ENCODE measurements at regions not wholly inside any gene's neighbourhood (a gene's known extent, or its start where the extent isn't known, plus 50 kb on each side); places are given as distances from the start of the nearest gene placed in this dataset.

GRCh38 chr6:78629836-78630235 is 237.5 kb upstream of the IRAK1BP1 start:
- Histone ChIP-seq H3K36me3 (replicated peaks in 1 of 2; ENCODE audit: control insufficient read depth in 1 of 2, insufficient read depth in 2 of 2, low read length in 2 of 2) (no peaks in the 10 kb centered on the region), H3K27me3 (ENCODE audit: control insufficient read depth in 1 of 2, insufficient read depth in 2 of 2, low read length in 2 of 2) (no peaks in the 10 kb centered on the region), H2AFZ (ENCODE audit: low read length) (no peak overlapping the region), H3K4me2 (ENCODE audit: low read depth, low read length) (no peak overlapping the region), H3K4me3 (replicated peaks in 1 of 3; ENCODE audit: insufficient read depth in 1 of 3, low read depth in 2 of 3, low read length in 3 of 3) (no peak overlapping the region), H3K79me2 (ENCODE audit: insufficient read depth, low read length) (no peaks in the 10 kb centered on the region), H4K20me1 (ENCODE audit: insufficient read depth, low read length) (no peaks in the 10 kb centered on the region), H3K9ac (ENCODE audit: insufficient read depth, low read depth, low read length) (no peak overlapping the region), H3K4me1 (ENCODE audit: insufficient read depth, low read length) (no peaks in the 10 kb centered on the region), H3K27ac (ENCODE audit: extremely low read length, insufficient read depth, low read length) (no peak overlapping the region), H3K9me3 (ENCODE audit: low read length) (no peaks in the 10 kb centered on the region)
- no peak for DNase-seq (ENCODE audit: low spot score)
- ChIA-PET CTCF (ENCODE audit: low intra/inter-chr PET ratio, low total read pairs) (no interaction called here), POLR2A (no interaction called here)
- ATAC-seq, result no peak
- 62% methylated on average over 22 of the region's 22 CpGs for WGBS (ENCODE audit: low lambda C conversion rate)
- no TSS peak for BruUV-seq (replicated peaks)
- in situ Hi-C loops (cut with HindIII; ENCODE audit: extremely low pct_ligation_motif_present, low pct_unique_long_range_greater_than_20kb), result no loop called here
- no peak for FAIRE-seq
- intact Hi-C loops (cut with micrococcal nuclease; ENCODE audit: unreplicated experiment), result no loop called here
- no peak for TF ChIP-seq ZNF276 (CRISPR knock-in tag; IDR thresholded peaks at IDR 0.05; ENCODE audit: low read depth)
- no peak for TF ChIP-seq FOXO4 (CRISPR knock-in tag; conservative IDR thresholded peaks at IDR 0.05)
- TF ChIP-seq SMAD1 (CRISPR knock-in tag; IDR thresholded peaks at IDR 0.05; ENCODE audit: borderline replicate concordance, low read depth), result no peak
- TF ChIP-seq ZNF788 (CRISPR knock-in tag; IDR thresholded peaks at IDR 0.05; ENCODE audit: borderline replicate concordance), result no peak
- no peak for TF ChIP-seq EP300 (IDR thresholded peaks at IDR 0.05; ENCODE audit: low read depth in 2 of 2, low read length in 2 of 2)
- TF ChIP-seq EP300 (CRISPR knock-in tag; IDR thresholded peaks at IDR 0.05; ENCODE audit: borderline replicate concordance), result no peak
- TF ChIP-seq TMF1 (CRISPR knock-in tag; IDR thresholded peaks at IDR 0.05; ENCODE audit: low read depth), result no peak
- no peak for TF ChIP-seq ZNF503 (CRISPR knock-in tag; IDR thresholded peaks at IDR 0.05)
- TF ChIP-seq SP140L (CRISPR knock-in tag; IDR thresholded peaks at IDR 0.05; ENCODE audit: borderline replicate concordance), result no peak
